HL-60 (cell line): ENCODE measurements at regions not wholly inside any gene's neighbourhood (a gene's known extent, or its start where the extent isn't known, plus 50 kb on each side); places are given as distances from the start of the nearest gene placed in this dataset.

Source experiments
- CTCF ChIP-seq: IDR thresholded peaks from one replicate; pipeline ENCODE4 v1.5.1; 2011; ENCODE audit warnings: low read length, control low read depth, inconsistent platforms; ENCODE audit not compliant: insufficient read depth
- GABPA ChIP-seq: IDR thresholded peaks from 2 replicates; pipeline ENCODE4 v1.6.1; 2012; ENCODE audit warnings: low read depth
- POLR2AphosphoS5 ChIP-seq: IDR thresholded peaks from 2 replicates; pipeline ENCODE4 v1.6.1; 2012; ENCODE audit warnings: low read depth
- REST ChIP-seq: IDR thresholded peaks from 2 replicates; pipeline ENCODE4 v1.6.1; 2012; ENCODE audit warnings: low read depth; ENCODE audit not compliant: insufficient replicate concordance
- SPI1 ChIP-seq: IDR thresholded peaks from 2 replicates; pipeline ENCODE4 v1.6.1; 2012; ENCODE audit warnings: low read depth, mild to moderate bottlenecking, borderline replicate concordance

GRCh38 chr13:33542309-33543088 is 256.9 kb upstream of the STARD13 start:
- TF ChIP-seq CTCF (peak; percentile 33), POLR2AphosphoS5 (peak; percentile 70), REST (peak; percentile 40), GABPA (peak; percentile 82), SPI1 (no peak; the same call in none of the 2 replicates)
